ENCODE measurements at regions not wholly inside any gene's neighbourhood (a gene's known extent, or its start where the extent isn't known, plus 50 kb on each side); places are given as distances from the start of the nearest gene placed in this dataset.

GRCh38 chr2:43052944-43053306 is 173.5 kb downstream of the ZFP36L2 start:
- no peak for DNase-seq

- DNase-seq, result no peak
These were observed 174.0 kb downstream of the ZFP36L2 start for GRCh38 chr2:43052204-43052943.

- no peak for DNase-seq
These were observed 175.1 kb downstream of the ZFP36L2 start for GRCh38 chr2:43051338-43051737.

DNA sequence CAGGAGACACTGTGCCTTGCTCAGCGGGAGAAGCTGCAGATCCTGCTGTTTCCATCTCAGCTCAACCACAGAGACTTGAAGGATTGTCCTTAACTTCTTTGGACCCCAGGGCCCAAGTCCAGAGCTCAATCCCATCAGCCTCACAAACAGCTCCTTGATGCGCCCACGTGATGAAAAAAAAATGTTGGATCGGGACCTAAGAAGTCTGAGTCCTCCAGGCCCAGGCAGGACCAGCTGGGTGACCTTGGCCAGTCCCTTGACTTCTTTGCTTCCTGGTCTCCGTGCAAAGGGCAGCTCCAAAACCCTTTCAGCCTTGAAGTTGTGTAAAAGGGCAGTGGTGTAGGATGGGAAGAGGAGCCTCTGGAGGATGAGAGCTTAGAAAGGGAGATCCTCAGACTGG is 175.5 kb downstream of the ZFP36L2 start:
- no peak for DNase-seq

GRCh38 chr2:43049836-43050801 is 176.3 kb downstream of the ZFP36L2 start:
- no peak for DNase-seq

DNA sequence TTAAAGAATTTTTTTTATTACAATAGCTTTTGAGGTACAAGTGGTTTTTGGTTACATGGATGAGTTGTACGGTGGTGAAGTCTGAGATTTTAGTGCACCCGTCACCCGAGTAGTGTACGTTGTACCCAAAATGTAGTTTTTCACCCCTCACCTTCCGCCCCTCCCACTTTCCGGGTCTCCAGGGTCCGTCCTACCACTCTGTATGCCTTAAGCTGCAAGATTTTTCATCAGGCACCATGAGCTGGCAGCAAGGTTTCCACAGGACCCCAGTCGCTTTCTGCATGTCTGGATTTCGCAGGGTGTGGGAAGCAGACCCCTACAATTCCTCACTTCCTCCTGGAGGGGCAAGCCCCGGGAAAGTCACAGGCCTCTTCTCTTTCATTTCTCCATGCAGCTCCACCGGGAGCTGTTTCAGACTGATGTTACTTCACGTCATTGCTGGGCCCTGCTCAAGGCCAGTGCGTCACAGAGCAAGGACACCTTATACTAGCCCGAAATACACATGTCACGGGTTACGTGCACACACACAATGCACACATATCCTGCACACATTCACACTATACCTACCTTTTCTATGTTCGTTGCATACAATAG is 179.1 kb downstream of the ZFP36L2 start:
- DNase-seq, result no peak

GRCh38 chr2:43045866-43046265 is 180.5 kb downstream of the ZFP36L2 start:
- DNase-seq, result no peak

- no peak for DNase-seq
These were observed 182.2 kb downstream of the ZFP36L2 start for GRCh38 chr2:43044093-43044681.

GRCh38 chr2:43043553-43043870 is 182.9 kb downstream of the ZFP36L2 start:
- no peak for DNase-seq

DNA sequence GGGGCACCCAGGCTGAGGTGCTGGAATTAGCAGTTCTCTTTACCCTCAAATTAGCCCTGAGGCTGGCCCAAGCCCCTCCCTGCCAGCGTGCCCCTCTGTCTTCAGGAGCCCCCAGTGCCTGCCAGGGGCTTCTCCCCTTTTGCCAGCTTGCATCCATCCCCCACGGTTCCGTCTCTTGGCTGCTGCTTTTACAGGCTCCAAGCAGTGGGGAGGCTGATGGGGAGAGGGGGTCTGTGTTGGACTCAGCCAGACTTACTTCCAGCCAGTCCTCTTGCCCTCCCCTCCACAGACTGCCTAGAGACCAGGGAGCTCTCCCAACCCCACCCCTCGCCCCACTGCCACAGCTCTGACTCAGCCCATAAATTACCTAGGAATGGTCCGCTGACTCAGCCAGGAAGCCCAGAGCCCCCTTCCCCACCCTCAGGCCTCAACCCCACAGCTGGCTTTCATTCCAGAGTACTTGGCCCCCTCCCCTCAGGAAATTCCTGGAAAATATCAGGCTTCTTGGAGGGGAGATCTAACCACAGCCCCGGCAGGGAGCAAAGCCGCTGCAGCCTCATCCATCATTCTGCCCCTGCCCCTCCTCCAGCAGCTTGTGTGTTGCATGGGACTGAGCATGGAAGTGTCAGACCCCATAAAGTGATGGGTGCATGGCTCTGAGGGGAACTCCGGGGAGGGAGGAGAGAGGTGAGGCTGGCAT is 184.6 kb downstream of the ZFP36L2 start:
- DNase-seq, result peak; percentile 82

DNA sequence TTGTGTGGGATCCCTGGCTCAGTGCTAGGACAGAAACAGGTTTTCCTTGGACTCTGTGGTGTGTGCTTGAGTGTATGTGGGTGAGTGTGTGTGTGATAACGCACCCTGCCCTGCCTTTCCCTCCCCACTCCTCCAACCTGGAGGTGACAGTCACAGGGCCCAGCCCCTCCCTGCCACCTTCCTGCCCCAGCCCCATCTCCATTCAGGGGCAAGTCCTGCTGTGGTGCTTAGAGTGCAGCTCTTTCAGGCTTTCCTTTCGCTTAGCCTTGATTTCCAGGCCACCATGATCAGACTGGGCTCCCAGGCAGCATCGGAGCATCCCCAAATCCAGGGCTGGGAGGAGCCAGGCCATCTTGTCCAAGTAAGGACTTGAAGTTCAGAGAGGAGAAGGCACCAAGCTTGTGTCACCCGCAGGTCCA is 185.2 kb downstream of the ZFP36L2 start:
- DNase-seq, result peak; percentile 34

DNA sequence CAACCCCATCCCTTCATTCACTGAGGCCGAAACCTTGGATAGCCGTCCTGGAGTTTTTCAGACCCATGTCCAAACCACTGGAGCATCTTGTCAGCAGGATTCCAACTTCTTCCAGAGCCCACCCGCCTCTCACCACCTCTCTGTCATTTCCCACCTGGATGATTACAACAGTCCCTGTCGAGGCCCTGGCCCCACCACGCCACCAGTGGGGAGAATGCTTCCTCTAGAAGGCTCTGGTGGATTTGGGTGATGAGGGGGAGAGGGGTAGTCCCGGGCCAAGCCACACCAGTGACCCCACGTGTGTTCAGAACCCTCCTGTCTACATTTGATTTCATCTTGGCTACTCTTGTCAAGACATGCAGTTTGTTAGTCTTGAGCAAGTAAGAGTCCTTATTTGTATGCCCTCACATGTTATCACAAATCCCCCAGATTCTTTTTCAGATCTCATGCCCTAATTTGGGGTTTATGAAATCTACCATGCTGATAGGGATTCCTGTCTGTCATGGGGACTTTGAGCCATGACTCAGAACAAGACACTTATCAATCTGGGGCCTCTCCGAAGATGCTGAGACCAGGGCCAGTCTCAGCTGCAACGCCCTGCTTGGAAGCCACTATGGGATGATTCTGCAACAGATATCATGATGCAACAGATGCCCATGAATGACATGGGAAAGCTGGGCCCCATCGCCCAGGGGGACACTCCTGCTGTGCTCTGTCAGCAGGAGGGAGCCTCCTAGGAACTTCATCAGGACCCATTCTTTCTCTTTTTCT is 186.1 kb downstream of the ZFP36L2 start:
- no peak for DNase-seq

DNA sequence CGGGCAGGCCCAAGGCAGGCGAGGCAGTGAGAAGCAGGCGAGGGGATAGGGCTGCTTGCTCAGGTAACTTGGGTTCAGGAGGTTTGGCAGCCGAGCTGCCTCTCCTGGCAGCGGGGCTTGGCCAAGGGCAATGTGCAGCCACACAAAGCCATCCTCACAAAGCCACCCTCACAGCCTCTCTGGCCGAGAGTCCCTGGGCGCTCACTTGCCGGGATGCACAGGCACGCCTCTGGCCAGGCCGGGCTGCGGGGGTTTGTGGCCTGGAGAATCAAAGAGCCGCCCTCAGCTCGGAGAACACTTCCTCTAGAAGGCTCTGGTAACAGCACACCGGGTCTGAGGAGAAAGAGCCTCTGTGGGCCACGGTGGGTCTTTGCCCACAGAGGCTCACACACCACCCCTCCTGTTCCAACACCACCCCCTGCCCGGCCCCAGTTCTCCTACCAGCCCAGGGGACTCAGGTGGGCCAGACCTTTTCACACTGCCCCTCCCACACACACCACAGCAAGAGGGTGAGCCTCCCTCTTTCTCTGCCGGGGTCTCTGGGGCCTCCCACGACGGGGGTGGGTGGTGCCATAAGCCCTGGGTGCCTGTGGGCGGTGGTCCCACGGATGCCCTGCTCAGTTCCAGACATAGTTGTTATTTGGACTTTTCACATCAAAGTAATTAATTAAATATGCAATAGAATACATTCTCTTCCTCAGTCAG is 186.9 kb downstream of the ZFP36L2 start:
- DNase-seq, result peak; percentile 54

DNA sequence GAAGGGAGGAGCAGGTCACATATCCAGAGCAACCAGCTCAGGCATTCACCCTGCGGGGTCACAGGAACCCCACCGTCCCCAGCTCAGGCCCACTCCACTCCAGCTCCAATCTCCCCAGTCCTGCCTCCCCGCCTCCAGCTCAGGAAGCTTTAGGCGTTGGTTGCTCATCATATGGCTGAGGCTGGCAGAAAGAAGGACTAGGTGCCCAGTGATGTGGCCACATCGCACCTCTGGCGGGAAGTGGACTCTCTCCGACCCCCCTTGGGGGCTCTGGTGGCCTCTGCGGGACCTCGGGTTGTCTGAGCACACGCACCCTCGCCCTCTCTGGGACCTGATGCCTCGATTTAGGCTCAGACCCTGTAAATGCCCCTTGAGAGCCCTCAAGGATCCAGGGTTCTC is 187.7 kb downstream of the ZFP36L2 start:
- DNase-seq, result no peak

DNA sequence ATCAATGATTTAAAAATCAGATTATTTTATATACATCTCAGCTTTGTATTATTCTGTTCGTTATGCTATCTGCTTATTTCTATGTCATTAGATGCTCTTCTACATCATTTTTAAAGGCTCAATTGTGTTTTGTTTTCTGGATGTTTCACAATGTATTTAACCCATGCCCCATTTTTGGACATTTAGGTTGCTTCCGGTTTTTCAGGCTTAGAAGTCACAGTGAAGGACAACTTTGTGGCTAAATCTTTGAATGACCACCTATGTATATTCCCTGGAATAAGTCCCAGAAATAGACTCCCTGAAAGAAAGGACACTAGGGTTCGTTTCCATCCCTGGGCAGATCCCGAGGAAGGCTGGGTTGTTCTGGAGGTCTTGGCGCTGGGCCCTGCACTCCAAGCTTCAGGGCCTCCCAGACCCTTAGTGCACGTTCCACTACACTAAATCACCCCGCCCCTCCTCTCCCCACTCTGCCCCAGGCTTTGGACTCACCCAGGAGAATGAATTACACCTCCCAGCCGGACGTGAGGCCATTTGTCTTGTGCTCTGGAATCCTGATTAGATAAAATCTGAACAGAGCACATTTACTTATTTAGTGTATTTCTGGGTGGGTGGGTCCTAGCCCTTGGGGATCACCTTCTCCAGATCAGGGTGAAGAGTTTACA is 188.2 kb downstream of the ZFP36L2 start:
- no peak for DNase-seq

- no peak for DNase-seq
These were observed 190.5 kb downstream of the ZFP36L2 start for GRCh38 chr2:43035922-43036321.

GRCh38 chr2:43034921-43035320 is 191.5 kb downstream of the ZFP36L2 start:
- DNase-seq, result no peak

DNA sequence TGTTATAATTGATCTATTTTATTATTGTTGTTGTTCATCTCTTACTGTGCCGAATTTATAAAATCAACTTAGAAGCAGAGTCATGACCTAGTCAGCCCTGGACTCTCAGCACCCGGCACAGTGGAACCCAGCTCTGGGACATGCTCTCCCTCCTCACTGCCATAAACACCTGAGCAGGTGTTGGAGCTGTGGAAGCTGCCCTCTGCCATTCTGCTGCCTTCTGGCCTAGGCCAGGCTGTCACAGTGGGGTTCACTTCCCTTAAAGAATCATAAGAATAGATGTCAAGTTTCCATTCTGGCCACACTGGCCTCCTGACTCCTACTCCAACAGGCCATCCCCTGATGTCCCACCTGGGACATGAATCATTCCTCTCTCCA is 192.2 kb downstream of the ZFP36L2 start:
- no peak for DNase-seq

DNA sequence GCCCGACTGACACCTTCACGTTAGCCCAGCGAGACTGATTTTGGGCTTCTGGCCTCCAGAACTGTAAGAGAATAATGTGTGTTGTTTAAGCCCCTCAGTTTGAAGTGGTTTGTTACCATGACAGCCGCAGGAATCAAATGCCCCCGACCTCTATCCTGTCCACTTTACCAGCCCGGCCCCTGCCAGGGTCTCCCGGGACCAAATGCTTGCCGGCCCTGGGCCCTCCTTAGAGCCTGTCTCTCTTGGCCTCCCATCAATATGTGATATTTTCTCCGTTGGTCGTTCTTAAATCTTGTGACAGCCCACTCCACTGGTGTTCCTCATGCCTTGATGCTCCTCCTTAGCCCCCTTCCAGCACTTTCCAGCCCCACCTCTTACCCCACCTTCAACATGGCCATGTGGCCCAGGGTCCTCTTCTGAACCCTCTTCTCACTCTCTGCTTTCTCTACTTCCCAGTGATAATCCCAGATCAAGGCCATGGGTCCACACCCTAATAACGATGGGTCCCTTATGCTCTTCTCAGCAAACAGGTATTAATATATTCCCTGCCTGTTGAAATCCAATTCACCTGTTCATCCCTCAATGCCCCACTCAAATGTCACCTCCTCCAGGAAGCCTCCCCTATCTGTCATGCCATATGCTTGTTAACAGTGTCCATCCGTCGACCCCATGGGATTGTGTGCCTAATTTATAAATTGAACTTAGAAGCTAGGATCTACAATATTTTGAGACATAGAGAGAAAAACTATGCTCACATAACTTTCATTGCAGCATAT is 192.8 kb downstream of the ZFP36L2 start:
- DNase-seq, result no peak

DNA sequence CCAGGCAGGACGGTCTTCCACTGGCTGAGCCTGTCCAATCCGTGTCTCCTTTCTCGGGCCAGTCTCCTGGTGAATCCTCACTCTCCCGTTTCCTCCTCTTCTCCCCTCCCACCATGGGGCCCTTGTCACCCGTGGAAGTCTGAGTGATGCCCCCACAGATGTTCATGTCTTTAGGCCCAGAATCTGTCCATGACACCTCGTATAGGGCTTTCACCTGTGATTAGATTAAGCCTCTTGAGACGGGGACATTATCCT is 193.5 kb downstream of the ZFP36L2 start:
- DNase-seq, result no peak

Measured in right kidney (tissue), 1 donor.